ENCODE measurements at regions not wholly inside any gene's neighbourhood (a gene's known extent, or its start where the extent isn't known, plus 50 kb on each side); places are given as distances from the start of the nearest gene placed in this dataset.

- Histone ChIP-seq H3K4me1 (no peaks in the 10 kb centered on the region), H3K4me3 (no peak overlapping the region), H3K27me3 (no peaks in the 10 kb centered on the region), H3K36me3 (no peaks in the 10 kb centered on the region), H3K27ac (no peak overlapping the region), H3K9me3 (no peaks in the 10 kb centered on the region)
- no peak for DNase-seq (ENCODE audit: extremely low spot score in 2 of 2)
- intact Hi-C loops (cut with DNase I): no loop called here
- TF ChIP-seq POLR2AphosphoS5 (IDR thresholded peaks at IDR 0.05; ENCODE audit: insufficient read depth in 1 of 2, low read depth in 1 of 2) (no peak), CTCF (IDR thresholded peaks at IDR 0.05) (no peak), POLR2A (IDR thresholded peaks at IDR 0.05) (no peak)
Observed at GRCh38 chr20:24407151-24407550, 62.3 kb upstream of the SYNDIG1 start.

GRCh38 chr20:24406750-24407149 is 62.7 kb upstream of the SYNDIG1 start:
- TF ChIP-seq POLR2A (IDR thresholded peaks at IDR 0.05) (no peak), CTCF (IDR thresholded peaks at IDR 0.05) (no peak), POLR2AphosphoS5 (IDR thresholded peaks at IDR 0.05; ENCODE audit: insufficient read depth in 1 of 2, low read depth in 1 of 2) (no peak)
- no peaks in the 10 kb centered on the region for H3K4me1 ChIP-seq
- no peaks in the 10 kb centered on the region for H3K36me3 ChIP-seq
- no peak overlapping the region for H3K4me3 ChIP-seq
- H3K27ac ChIP-seq: no peak overlapping the region
- H3K27me3 ChIP-seq: no peaks in the 10 kb centered on the region
- H3K9me3 ChIP-seq: no peaks in the 10 kb centered on the region
- DNase-seq (ENCODE audit: extremely low spot score in 2 of 2): peak in 1 of 2 donors; percentile 74
- intact Hi-C loops (cut with DNase I): no loop called here

- no peak overlapping the region for H3K4me3 ChIP-seq
- intact Hi-C loops (cut with DNase I): no loop called here
- no peak for DNase-seq (ENCODE audit: extremely low spot score in 2 of 2)
Observed at GRCh38 chr20:24406251-24406650, 63.2 kb upstream of the SYNDIG1 start.

GRCh38 chr20:24405810-24406209 is 63.6 kb upstream of the SYNDIG1 start:
- intact Hi-C loops (cut with DNase I): no loop called here
- no peak for DNase-seq (ENCODE audit: extremely low spot score in 2 of 2)
- TF ChIP-seq CTCF (IDR thresholded peaks at IDR 0.05) (no peak), POLR2AphosphoS5 (IDR thresholded peaks at IDR 0.05; ENCODE audit: insufficient read depth in 1 of 2, low read depth in 1 of 2) (no peak), POLR2A (IDR thresholded peaks at IDR 0.05) (no peak)
- no peaks in the 10 kb centered on the region for H3K27me3 ChIP-seq
- H3K4me3 ChIP-seq: no peak overlapping the region
- no peaks in the 10 kb centered on the region for H3K4me1 ChIP-seq
- H3K36me3 ChIP-seq: no peaks in the 10 kb centered on the region
- H3K9me3 ChIP-seq: no peaks in the 10 kb centered on the region
- H3K27ac ChIP-seq: no peak overlapping the region

More at GRCh38 chr20:24406251-24406650, 63.2 kb upstream of the SYNDIG1 start:
- no peaks in the 10 kb centered on the region for H3K4me1 ChIP-seq
- no peaks in the 10 kb centered on the region for H3K27me3 ChIP-seq
- H3K27ac ChIP-seq: no peak overlapping the region
- no peaks in the 10 kb centered on the region for H3K9me3 ChIP-seq
- TF ChIP-seq POLR2AphosphoS5 (IDR thresholded peaks at IDR 0.05; ENCODE audit: insufficient read depth in 1 of 2, low read depth in 1 of 2): no peak
- TF ChIP-seq CTCF (IDR thresholded peaks at IDR 0.05): no peak
- no peak for TF ChIP-seq POLR2A (IDR thresholded peaks at IDR 0.05)
- no peaks in the 10 kb centered on the region for H3K36me3 ChIP-seq

GRCh38 chr20:24403406-24403805 is 66.0 kb upstream of the SYNDIG1 start:
- Histone ChIP-seq H3K27ac (no peak overlapping the region), H3K36me3 (no peaks in the 10 kb centered on the region), H3K27me3 (no peaks in the 10 kb centered on the region), H3K4me3 (no peak overlapping the region), H3K4me1 (no peaks in the 10 kb centered on the region), H3K9me3 (no peaks in the 10 kb centered on the region)
- intact Hi-C loops (cut with DNase I): no loop called here
- TF ChIP-seq CTCF (IDR thresholded peaks at IDR 0.05) (no peak), POLR2AphosphoS5 (IDR thresholded peaks at IDR 0.05; ENCODE audit: insufficient read depth in 1 of 2, low read depth in 1 of 2) (peak in 1 of 2 donors; percentile 23), POLR2A (IDR thresholded peaks at IDR 0.05) (no peak)
- no peak for DNase-seq (ENCODE audit: extremely low spot score in 2 of 2)

Data from vagina (tissue), 2 donors.